NCI-H226 (cell line): ENCODE measurements at regions not wholly inside any gene's neighbourhood (a gene's known extent, or its start where the extent isn't known, plus 50 kb on each side); places are given as distances from the start of the nearest gene placed in this dataset.
"Not testable (repeated sequence)": the region's sequence is repeated elsewhere in the genome, so short reads cannot be mapped to it uniquely, and the experiment has no call there.

Experiments used
- DNase-seq: peaks from one replicate; pipeline ENCODE4 v3.0.0-alpha.2; 2015

- DNase-seq = no peak
Observed at GRCh38 chr2:53200072-53200471, 567.5 kb upstream of the CHAC2 start.

GRCh38 chr2:53188851-53189510 is 578.6 kb upstream of the CHAC2 start:
- DNase-seq = no peak

- DNase-seq = no peak
Observed at GRCh38 chr2:53183581-53183980, 584.0 kb upstream of the CHAC2 start.

GRCh38 chr2:53182601-53183000 is 585.0 kb upstream of the CHAC2 start:
- no peak for DNase-seq

GRCh38 chr2:53181759-53182158 is 585.8 kb upstream of the CHAC2 start:
- DNase-seq = no peak

GRCh38 chr2:53177327-53177726 is 590.3 kb upstream of the CHAC2 start:
- no peak for DNase-seq

- DNase-seq = no peak
Observed at GRCh38 chr2:53174539-53174938, 593.1 kb upstream of the CHAC2 start.

- no peak for DNase-seq
Observed at GRCh38 chr2:53173698-53174455, 593.7 kb upstream of the CHAC2 start.

GRCh38 chr2:53173091-53173490 is 594.5 kb upstream of the CHAC2 start:
- DNase-seq = no peak

GRCh38 chr2:53170466-53170865 is 597.1 kb upstream of the CHAC2 start:
- no peak for DNase-seq

- DNase-seq = no peak
Observed at GRCh38 chr2:53167227-53167626, 600.4 kb upstream of the CHAC2 start.

GRCh38 chr2:53150146-53150545 is 617.5 kb upstream of the CHAC2 start:
- DNase-seq = no peak

GRCh38 chr2:53148221-53148620 is 619.4 kb upstream of the CHAC2 start:
- no peak for DNase-seq

GRCh38 chr2:53131416-53131815 is 636.2 kb upstream of the CHAC2 start:
- DNase-seq = peak; percentile 78

GRCh38 chr2:53130441-53130943 is 637.1 kb upstream of the CHAC2 start:
- peak; percentile 68 for DNase-seq

GRCh38 chr2:53129851-53130250 is 637.8 kb upstream of the CHAC2 start:
- DNase-seq = peak; percentile 79

GRCh38 chr2:53127061-53127650 is 640.4 kb upstream of the CHAC2 start:
- no peak for DNase-seq

- DNase-seq = no peak
Observed at GRCh38 chr2:53114991-53115390, 652.6 kb upstream of the CHAC2 start.

- DNase-seq = no peak
Observed at GRCh38 chr2:53114582-53114981, 653.0 kb upstream of the CHAC2 start.

- not testable (repeated sequence) for DNase-seq
Observed at GRCh38 chr2:53112408-53112807, 655.2 kb upstream of the CHAC2 start.

GRCh38 chr2:53111406-53111805 is 656.2 kb upstream of the CHAC2 start:
- DNase-seq = no peak

GRCh38 chr2:53111004-53111403 is 656.6 kb upstream of the CHAC2 start:
- no peak for DNase-seq

GRCh38 chr2:53108246-53108645 is 659.4 kb upstream of the CHAC2 start:
- DNase-seq = no peak

GRCh38 chr2:53104263-53104662 is 663.3 kb upstream of the CHAC2 start:
- peak; percentile 55 for DNase-seq
